ENCODE measurements at regions not wholly inside any gene's neighbourhood (a gene's known extent, or its start where the extent isn't known, plus 50 kb on each side); places are given as distances from the start of the nearest gene placed in this dataset.

DNA sequence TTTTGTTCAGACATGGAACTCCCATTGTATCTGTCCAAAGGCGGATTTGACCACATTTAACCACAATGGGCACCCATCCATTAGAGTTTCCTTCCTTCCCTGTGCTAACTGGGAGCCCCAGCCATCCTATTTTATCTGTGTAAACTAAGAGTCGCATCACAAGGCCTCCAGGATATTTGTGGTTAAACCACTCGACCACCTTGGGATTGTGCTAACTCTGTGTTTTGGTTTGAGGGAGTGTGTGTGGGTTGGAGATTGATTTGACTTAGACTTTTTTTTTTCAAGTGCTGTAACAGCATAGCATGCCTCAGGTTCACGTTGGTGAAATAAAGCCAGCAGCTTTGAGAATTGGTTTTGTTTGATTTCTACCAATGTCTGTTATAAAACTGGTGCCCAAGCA lies 100.4 kb upstream of the TP63 start:
- TF ChIP-seq TAF1 (IDR thresholded peaks at IDR 0.05; ENCODE audit: low read depth) (no peak), REST (IDR thresholded peaks at IDR 0.05; ENCODE audit: borderline replicate concordance) (no peak), CTCF (IDR thresholded peaks at IDR 0.05; ENCODE audit: poor library complexity, severe bottlenecking) (no peak), RAD21 (conservative IDR thresholded peaks at IDR 0.05) (no peak), SMC3 (conservative IDR thresholded peaks at IDR 0.05; ENCODE audit: poor library complexity) (no peak), MXI1 (conservative IDR thresholded peaks at IDR 0.05; ENCODE audit: poor library complexity, severe bottlenecking) (no peak), EP300 (conservative IDR thresholded peaks at IDR 0.05; ENCODE audit: poor library complexity, severe bottlenecking) (no peak), EZH2 (IDR thresholded peaks at IDR 0.05; ENCODE audit: borderline replicate concordance, insufficient read depth, low read length, poor library complexity, severe bottlenecking) (no peak), POLR2AphosphoS5 (IDR thresholded peaks at IDR 0.05) (no peak)
- no peak overlapping the region for H3K4me2 ChIP-seq (ENCODE audit: low read length)

GRCh38 chr3:189531271-189531670 lies 99.9 kb upstream of the TP63 start:
- H3K36me3 ChIP-seq (ENCODE audit: insufficient read depth, low read length) = no peaks in the 10 kb centered on the region
- no peaks in the 10 kb centered on the region for H3K9me2 ChIP-seq (ENCODE audit: insufficient read depth, low read length)
- no peaks in the 10 kb centered on the region for H3K9me3 ChIP-seq (ENCODE audit: low read length)
- no peaks in the 10 kb centered on the region for H3K79me2 ChIP-seq (replicated peaks; ENCODE audit: insufficient read depth, low read length)
- no peak overlapping the region for H3K9ac ChIP-seq (ENCODE audit: low read length)
- no peak overlapping the region for H2AFZ ChIP-seq (ENCODE audit: low read depth, low read length)
- H3K27me3 ChIP-seq (ENCODE audit: insufficient read depth, low read depth, low read length) = no peaks in the 10 kb centered on the region
- no peaks in the 10 kb centered on the region for H4K20me1 ChIP-seq (ENCODE audit: insufficient read depth)
- H3K4me3 ChIP-seq (ENCODE audit: low read length) = no peak overlapping the region
- no peak overlapping the region for H3K4me2 ChIP-seq (ENCODE audit: low read length)
- H3F3A ChIP-seq (ENCODE audit: insufficient read depth, low read length, poor library complexity, severe bottlenecking) = no peaks in the 10 kb centered on the region
- H3K27ac ChIP-seq (ENCODE audit: low read length) = no peak overlapping the region
- TF ChIP-seq REST (IDR thresholded peaks at IDR 0.05; ENCODE audit: borderline replicate concordance) (no peak), CTCF (IDR thresholded peaks at IDR 0.05; ENCODE audit: poor library complexity, severe bottlenecking) (no peak), MXI1 (conservative IDR thresholded peaks at IDR 0.05; ENCODE audit: poor library complexity, severe bottlenecking) (no peak), EZH2 (IDR thresholded peaks at IDR 0.05; ENCODE audit: borderline replicate concordance, insufficient read depth, low read length, poor library complexity, severe bottlenecking) (no peak), EP300 (conservative IDR thresholded peaks at IDR 0.05; ENCODE audit: poor library complexity, severe bottlenecking) (no peak), SMC3 (conservative IDR thresholded peaks at IDR 0.05; ENCODE audit: poor library complexity) (no peak), TAF1 (IDR thresholded peaks at IDR 0.05; ENCODE audit: low read depth) (no peak), RAD21 (conservative IDR thresholded peaks at IDR 0.05) (no peak), POLR2AphosphoS5 (IDR thresholded peaks at IDR 0.05) (no peak)

More for the DNA sequence above, 100.4 kb upstream of the TP63 start:
- Histone ChIP-seq H3K4me3 (ENCODE audit: low read length) (no peak overlapping the region), H3K27me3 (ENCODE audit: insufficient read depth, low read depth, low read length) (no peaks in the 10 kb centered on the region), H3K36me3 (ENCODE audit: insufficient read depth, low read length) (no peaks in the 10 kb centered on the region), H3K9ac (ENCODE audit: low read length) (no peak overlapping the region), H3K9me2 (ENCODE audit: insufficient read depth, low read length) (no peaks in the 10 kb centered on the region), H3K27ac (ENCODE audit: low read length) (no peak overlapping the region), H4K20me1 (ENCODE audit: insufficient read depth) (no peaks in the 10 kb centered on the region), H3K9me3 (ENCODE audit: low read length) (no peaks in the 10 kb centered on the region), H3F3A (ENCODE audit: insufficient read depth, low read length, poor library complexity, severe bottlenecking) (no peaks in the 10 kb centered on the region), H3K79me2 (replicated peaks; ENCODE audit: insufficient read depth, low read length) (no peaks in the 10 kb centered on the region), H2AFZ (ENCODE audit: low read depth, low read length) (no peak overlapping the region)
